ENCODE measurements at regions not wholly inside any gene's neighbourhood (a gene's known extent, or its start where the extent isn't known, plus 50 kb on each side); places are given as distances from the start of the nearest gene placed in this dataset.

DNA sequence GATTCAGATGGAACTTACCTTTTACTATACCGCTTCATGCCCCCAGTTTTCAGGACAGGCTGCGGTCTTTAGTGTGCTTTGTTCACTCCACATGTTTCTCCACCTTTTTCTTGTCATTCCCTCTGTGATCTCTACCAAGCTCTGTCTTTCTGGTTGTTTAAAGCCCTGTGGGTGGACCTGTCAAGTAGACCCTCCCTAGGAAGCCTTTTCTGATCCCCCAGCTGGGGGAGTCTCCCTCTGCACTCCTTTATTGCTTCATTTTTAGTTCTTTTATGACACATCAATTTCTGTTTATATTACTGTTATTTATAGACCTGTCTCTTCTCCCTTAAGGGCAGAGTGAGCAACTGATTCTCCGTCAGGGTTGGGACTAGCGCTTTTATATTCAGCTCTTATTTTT is 150.2 kb downstream of the C4orf33 start:
- TF ChIP-seq, protein P1, sequence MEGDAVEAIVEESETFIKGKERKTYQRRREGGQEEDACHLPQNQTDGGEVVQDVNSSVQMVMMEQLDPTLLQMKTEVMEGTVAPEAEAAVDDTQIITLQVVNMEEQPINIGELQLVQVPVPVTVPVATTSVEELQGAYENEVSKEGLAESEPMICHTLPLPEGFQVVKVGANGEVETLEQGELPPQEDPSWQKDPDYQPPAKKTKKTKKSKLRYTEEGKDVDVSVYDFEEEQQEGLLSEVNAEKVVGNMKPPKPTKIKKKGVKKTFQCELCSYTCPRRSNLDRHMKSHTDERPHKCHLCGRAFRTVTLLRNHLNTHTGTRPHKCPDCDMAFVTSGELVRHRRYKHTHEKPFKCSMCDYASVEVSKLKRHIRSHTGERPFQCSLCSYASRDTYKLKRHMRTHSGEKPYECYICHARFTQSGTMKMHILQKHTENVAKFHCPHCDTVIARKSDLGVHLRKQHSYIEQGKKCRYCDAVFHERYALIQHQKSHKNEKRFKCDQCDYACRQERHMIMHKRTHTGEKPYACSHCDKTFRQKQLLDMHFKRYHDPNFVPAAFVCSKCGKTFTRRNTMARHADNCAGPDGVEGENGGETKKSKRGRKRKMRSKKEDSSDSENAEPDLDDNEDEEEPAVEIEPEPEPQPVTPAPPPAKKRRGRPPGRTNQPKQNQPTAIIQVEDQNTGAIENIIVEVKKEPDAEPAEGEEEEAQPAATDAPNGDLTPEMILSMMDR (IDR thresholded peaks at IDR 0.05): no peak
- TF ChIP-seq POLR2A (IDR thresholded peaks at IDR 0.05): no peak

All from testis (tissue), 2 donors.